ENCODE measurements at regions not wholly inside any gene's neighbourhood (a gene's known extent, or its start where the extent isn't known, plus 50 kb on each side); places are given as distances from the start of the nearest gene placed in this dataset.

DNA sequence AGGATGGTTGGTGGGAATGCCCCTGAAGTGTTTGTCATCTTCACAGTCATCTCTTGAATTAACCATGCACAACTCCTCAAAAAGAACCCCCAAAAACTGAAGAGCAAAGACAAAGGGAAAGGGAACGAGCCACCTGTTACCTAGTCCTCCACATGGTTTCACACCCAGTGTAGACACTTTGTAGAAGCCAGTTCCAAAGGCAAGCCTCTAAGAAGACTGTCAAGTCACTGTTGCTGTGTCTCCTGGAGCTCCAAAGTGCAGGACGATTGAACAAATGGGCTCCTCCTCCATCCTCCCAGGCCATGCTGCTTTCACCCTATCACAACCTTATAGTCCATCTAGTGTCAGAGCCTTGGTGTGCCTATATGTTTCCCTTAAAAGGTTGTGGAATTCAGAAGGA is 277.6 kb upstream of the PRDM1 start:
- TF ChIP-seq ZNF274 (IDR thresholded peaks at IDR 0.05; ENCODE audit: low read depth, low read length) (no peak), YY1 (IDR thresholded peaks at IDR 0.05; ENCODE audit: insufficient read depth, insufficient read length) (no peak), SUZ12 (IDR thresholded peaks at IDR 0.05; ENCODE audit: extremely low read depth, insufficient read depth, insufficient read length) (no peak)
